Activated naive CD4-positive, alpha-beta T cell treated with anti-CD3 and anti-CD28 coated beads, Interleukin-2, amount 50 U/mL, for 72 hours (primary cell): ENCODE measurements at regions not wholly inside any gene's neighbourhood (a gene's known extent, or its start where the extent isn't known, plus 50 kb on each side); places are given as distances from the start of the nearest gene placed in this dataset.

Experiments used
- ATAC-seq, 2 donors: fragments of 150-1000 bp; cut with Tn5 transposase; 2 replicates each; pipeline ENCODE4 v1.10.0; 2021; ENCODE audit warnings: mild to moderate bottlenecking in 2 of 2, moderate library complexity in 2 of 2
- DNase-seq, 2 donors: peaks; one replicate each; pipeline ENCODE4 v3.0.0; 2021 to 2022; ENCODE audit warnings: low spot score in 2 of 2
- H3K27ac Mint-ChIP-seq, 2 donors: one replicate each; pipeline ENCODE4 v1.8.0; 2022; ENCODE audit warnings: mild to moderate bottlenecking in 2 of 2, mixed read lengths in 2 of 2
- H3K36me3 Mint-ChIP-seq, 2 donors: one replicate each; pipeline ENCODE4 v1.8.0; 2022; ENCODE audit warnings: mixed read lengths in 2 of 2
- H3K9me3 Mint-ChIP-seq, 2 donors: one replicate each; pipeline ENCODE4 v1.8.0; 2022; ENCODE audit warnings: mixed read lengths in 2 of 2

- no peaks in the 10 kb centered on the region for H3K9me3 Mint-ChIP-seq
These were observed 150.6 kb upstream of the OGFRL1 start for GRCh38 chr6:71137973-71138372.

GRCh38 chr6:71138376-71138775, 150.2 kb upstream of the OGFRL1 start:
- peaks cover 0 to 6% of the 10 kb centered on the region in 2 donors for H3K36me3 Mint-ChIP-seq
- no peak overlapping the region for H3K27ac Mint-ChIP-seq
- DNase-seq (no peak), ATAC-seq (no peak)
- H3K9me3 Mint-ChIP-seq = no peaks in the 10 kb centered on the region

More at GRCh38 chr6:71137973-71138372, 150.6 kb upstream of the OGFRL1 start:
- Mint-ChIP-seq H3K36me3 (peaks cover 0 to 6% of the 10 kb centered on the region in 2 donors), H3K27ac (no peak overlapping the region)
- no peak for DNase-seq
- ATAC-seq = no peak

GRCh38 chr6:71139249-71139648, 149.4 kb upstream of the OGFRL1 start:
- no peaks in the 10 kb centered on the region for H3K9me3 Mint-ChIP-seq

GRCh38 chr6:71153755-71154325, 134.8 kb upstream of the OGFRL1 start:
- no peak overlapping the region for H3K27ac Mint-ChIP-seq
- ATAC-seq (no peak), DNase-seq (no peak)
- H3K9me3 Mint-ChIP-seq = no peaks in the 10 kb centered on the region
- H3K36me3 Mint-ChIP-seq = no peaks in the 10 kb centered on the region

More at GRCh38 chr6:71139249-71139648, 149.4 kb upstream of the OGFRL1 start:
- ATAC-seq (no peak), DNase-seq (no peak)
- H3K27ac Mint-ChIP-seq = no peak overlapping the region
- peaks cover 0 to 6% of the 10 kb centered on the region in 2 donors for H3K36me3 Mint-ChIP-seq

GRCh38 chr6:71157345-71157744, 131.3 kb upstream of the OGFRL1 start:
- no peak for ATAC-seq
- Mint-ChIP-seq H3K9me3 (no peaks in the 10 kb centered on the region), H3K27ac (no peak overlapping the region), H3K36me3 (no peaks in the 10 kb centered on the region)
- DNase-seq = no peak

GRCh38 chr6:71164890-71165289, 123.7 kb upstream of the OGFRL1 start:
- Mint-ChIP-seq H3K9me3 (no peaks in the 10 kb centered on the region), H3K27ac (no peak overlapping the region), H3K36me3 (no peaks in the 10 kb centered on the region)
- no peak for DNase-seq
- no peak for ATAC-seq

- Mint-ChIP-seq H3K36me3 (no peaks in the 10 kb centered on the region), H3K27ac (no peak overlapping the region), H3K9me3 (no peaks in the 10 kb centered on the region)
- ATAC-seq (no peak), DNase-seq (no peak)
These were observed 120.3 kb upstream of the OGFRL1 start for GRCh38 chr6:71168233-71168765.

- H3K9me3 Mint-ChIP-seq = no peaks in the 10 kb centered on the region
- no peak for ATAC-seq
- no peak for DNase-seq
- H3K27ac Mint-ChIP-seq = no peak overlapping the region
- no peaks in the 10 kb centered on the region for H3K36me3 Mint-ChIP-seq
These were observed 117.0 kb upstream of the OGFRL1 start for GRCh38 chr6:71171497-71172070.

GRCh38 chr6:71179249-71179885, 109.2 kb upstream of the OGFRL1 start:
- Mint-ChIP-seq H3K9me3 (no peaks in the 10 kb centered on the region), H3K27ac (no peak overlapping the region), H3K36me3 (no peaks in the 10 kb centered on the region)
- DNase-seq = no peak
- ATAC-seq = no peak

- ATAC-seq (no peak), DNase-seq (no peak)
- H3K36me3 Mint-ChIP-seq = no peaks in the 10 kb centered on the region
- H3K9me3 Mint-ChIP-seq = no peaks in the 10 kb centered on the region
- peak overlapping the region in 1 of 2 donors; percentile 56 for H3K27ac Mint-ChIP-seq
These were observed 107.0 kb upstream of the OGFRL1 start for GRCh38 chr6:71181565-71181964.

GRCh38 chr6:71187141-71187540, 101.5 kb upstream of the OGFRL1 start:
- H3K36me3 Mint-ChIP-seq = no peaks in the 10 kb centered on the region
- DNase-seq (no peak), ATAC-seq (no peak)
- no peaks in the 10 kb centered on the region for H3K9me3 Mint-ChIP-seq
- no peak overlapping the region for H3K27ac Mint-ChIP-seq

GRCh38 chr6:71190809-71191208, 97.8 kb upstream of the OGFRL1 start:
- Mint-ChIP-seq H3K27ac (no peak overlapping the region), H3K36me3 (no peaks in the 10 kb centered on the region)
- no peak for ATAC-seq

GRCh38 chr6:71194724-71195123, 93.9 kb upstream of the OGFRL1 start:
- ATAC-seq = no peak
- Mint-ChIP-seq H3K27ac (no peak overlapping the region), H3K36me3 (no peaks in the 10 kb centered on the region), H3K9me3 (no peaks in the 10 kb centered on the region)
- no peak for DNase-seq

More at GRCh38 chr6:71190809-71191208, 97.8 kb upstream of the OGFRL1 start:
- H3K9me3 Mint-ChIP-seq = no peaks in the 10 kb centered on the region
- DNase-seq = no peak

- Mint-ChIP-seq H3K36me3 (no peaks in the 10 kb centered on the region), H3K9me3 (no peaks in the 10 kb centered on the region), H3K27ac (no peak overlapping the region)
- no peak for ATAC-seq
- no peak for DNase-seq
These were observed 91.3 kb upstream of the OGFRL1 start for GRCh38 chr6:71197267-71197666.

- ATAC-seq = no peak
- no peak for DNase-seq
- no peaks in the 10 kb centered on the region for H3K36me3 Mint-ChIP-seq
- no peak overlapping the region for H3K27ac Mint-ChIP-seq
- H3K9me3 Mint-ChIP-seq = no peaks in the 10 kb centered on the region
These were observed 90.8 kb upstream of the OGFRL1 start for GRCh38 chr6:71197780-71198179.

- Mint-ChIP-seq H3K27ac (no peak overlapping the region), H3K36me3 (no peaks in the 10 kb centered on the region), H3K9me3 (no peaks in the 10 kb centered on the region)
- DNase-seq (no peak), ATAC-seq (no peak)
These were observed 89.7 kb upstream of the OGFRL1 start for GRCh38 chr6:71198908-71199307.

- no peak for ATAC-seq
- Mint-ChIP-seq H3K27ac (no peak overlapping the region), H3K9me3 (no peaks in the 10 kb centered on the region), H3K36me3 (no peaks in the 10 kb centered on the region)
- DNase-seq = no peak
These were observed 88.9 kb upstream of the OGFRL1 start for GRCh38 chr6:71199736-71200135.

GRCh38 chr6:71203206-71203605, 85.4 kb upstream of the OGFRL1 start:
- no peaks in the 10 kb centered on the region for H3K36me3 Mint-ChIP-seq
- no peak overlapping the region for H3K27ac Mint-ChIP-seq
- H3K9me3 Mint-ChIP-seq = no peaks in the 10 kb centered on the region
- ATAC-seq (no peak), DNase-seq (no peak)
